GM12878 (cell line): ENCODE measurements at regions not wholly inside any gene's neighbourhood (a gene's known extent, or its start where the extent isn't known, plus 50 kb on each side); places are given as distances from the start of the nearest gene placed in this dataset.

ENCODE experiments used
- CTCF ChIP-seq, 3 experiments: IDR thresholded peaks in 2 of 3; conservative IDR thresholded peaks in 1 of 3; 2 replicates each; pipeline ENCODE4 v1.5.1; 2011; ENCODE audit warnings: low read depth in 3 of 3, low read length in 3 of 3, mild to moderate bottlenecking in 3 of 3, control low read depth in 2 of 3, moderate library complexity in 2 of 3, inconsistent platforms in 1 of 3, mixed read lengths in 1 of 3; ENCODE audit not compliant: control insufficient read depth in 2 of 3, insufficient read depth in 1 of 3; ENCODE audit errors: extremely low read depth in 1 of 3
- KDM1A ChIP-seq: fragments of 200-600 bp; sonication (generic); IDR thresholded peaks from 2 replicates; pipeline ENCODE4 v1.6.1; 2016; ENCODE audit warnings: borderline replicate concordance
- NR2C1 ChIP-seq: fragments of 450-650 bp; IDR thresholded peaks from 2 replicates; pipeline ENCODE4 v1.6.1; 2017; ENCODE audit warnings: antibody characterized with exemption, mild to moderate bottlenecking, moderate library complexity
- RUNX3 ChIP-seq: IDR thresholded peaks from 2 replicates; pipeline ENCODE4 v1.6.1; 2012; ENCODE audit warnings: low read length, inconsistent platforms
- SMARCA5 ChIP-seq: fragments of 450-650 bp; IDR thresholded peaks from 2 replicates; pipeline ENCODE4 v1.6.1; 2017; ENCODE audit warnings: mild to moderate bottlenecking
- USF2 ChIP-seq: IDR thresholded peaks from 2 replicates; pipeline ENCODE4 v1.6.1; 2011; ENCODE audit warnings: low read depth, low read length, improper control_type of control experiment, borderline replicate concordance
- WRNIP1 ChIP-seq: IDR thresholded peaks from 2 replicates; pipeline ENCODE4 v1.6.1; 2011; ENCODE audit warnings: low read depth, low read length, improper control_type of control experiment, borderline replicate concordance

- TF ChIP-seq KDM1A (no peak), SMARCA5 (no peak), RUNX3 (no peak), WRNIP1 (no peak), USF2 (no peak), NR2C1 (no peak), CTCF (IDR thresholded peaks at IDR 0.05 in 2 of 3, conservative IDR thresholded peaks at IDR 0.05 in 1 of 3; ENCODE audit: control insufficient read depth in 2 of 3, extremely low read depth in 1 of 3, insufficient read depth in 1 of 3, low read depth in 3 of 3, low read length in 3 of 3) (no peak)
These were observed 689.6 kb downstream of the DHX35 start for GRCh38 chr20:39651645-39652325.
